Liver (tissue), 3 donors: ENCODE measurements at regions not wholly inside any gene's neighbourhood (a gene's known extent, or its start where the extent isn't known, plus 50 kb on each side); places are given as distances from the start of the nearest gene placed in this dataset.

Source experiments
- HNF4A ChIP-seq, 2 donors: conservative IDR thresholded peaks; 2 replicates each; pipeline ENCODE4 v1.6.1; 2016; ENCODE audit warnings: antibody characterized with exemption in 2 of 2, mild to moderate bottlenecking in 2 of 2
- RXRA ChIP-seq, 2 donors: IDR thresholded peaks; 2 replicates each; pipeline ENCODE4 v1.6.1; 2017 to 2018; ENCODE audit warnings: antibody characterized with exemption in 2 of 2, mild to moderate bottlenecking in 1 of 2
- TF ChIP-seq, protein P1 (sequence below): fragments of 150-350 bp; IDR thresholded peaks from 2 replicates; pipeline ENCODE4 v1.5.1; 2017; ENCODE audit warnings: improper control_type of control experiment, low read depth, low read length; ENCODE audit not compliant: missing input control
- TF ChIP-seq, protein P2 (sequence below): IDR thresholded peaks from 2 replicates; pipeline ENCODE4 v1.6.1; 2016; ENCODE audit warnings: antibody characterized with exemption
- donor health status: healthy.
- donor health status: healthy.

DNA sequence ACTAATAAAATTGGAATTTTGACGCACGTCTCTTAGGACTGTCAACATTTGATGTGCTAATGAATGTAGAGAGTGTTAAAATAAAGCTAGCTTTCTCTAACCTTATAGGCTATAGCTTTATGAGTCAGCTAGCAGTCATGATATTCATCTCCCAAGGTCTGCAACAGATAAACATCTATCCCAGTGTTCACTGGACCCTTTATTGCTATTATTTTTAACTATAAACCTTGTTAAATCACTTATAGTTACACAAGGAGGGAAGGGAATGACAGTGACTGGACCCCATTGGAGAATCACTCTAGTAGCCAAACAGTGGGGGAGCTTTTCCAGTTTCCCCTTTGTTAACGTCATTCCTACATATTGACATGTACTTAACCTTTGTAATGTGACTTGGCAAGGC is 67.9 kb upstream of the SHISA3 start:
- TF ChIP-seq, protein P1, sequence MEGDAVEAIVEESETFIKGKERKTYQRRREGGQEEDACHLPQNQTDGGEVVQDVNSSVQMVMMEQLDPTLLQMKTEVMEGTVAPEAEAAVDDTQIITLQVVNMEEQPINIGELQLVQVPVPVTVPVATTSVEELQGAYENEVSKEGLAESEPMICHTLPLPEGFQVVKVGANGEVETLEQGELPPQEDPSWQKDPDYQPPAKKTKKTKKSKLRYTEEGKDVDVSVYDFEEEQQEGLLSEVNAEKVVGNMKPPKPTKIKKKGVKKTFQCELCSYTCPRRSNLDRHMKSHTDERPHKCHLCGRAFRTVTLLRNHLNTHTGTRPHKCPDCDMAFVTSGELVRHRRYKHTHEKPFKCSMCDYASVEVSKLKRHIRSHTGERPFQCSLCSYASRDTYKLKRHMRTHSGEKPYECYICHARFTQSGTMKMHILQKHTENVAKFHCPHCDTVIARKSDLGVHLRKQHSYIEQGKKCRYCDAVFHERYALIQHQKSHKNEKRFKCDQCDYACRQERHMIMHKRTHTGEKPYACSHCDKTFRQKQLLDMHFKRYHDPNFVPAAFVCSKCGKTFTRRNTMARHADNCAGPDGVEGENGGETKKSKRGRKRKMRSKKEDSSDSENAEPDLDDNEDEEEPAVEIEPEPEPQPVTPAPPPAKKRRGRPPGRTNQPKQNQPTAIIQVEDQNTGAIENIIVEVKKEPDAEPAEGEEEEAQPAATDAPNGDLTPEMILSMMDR = no peak
- TF ChIP-seq HNF4A (conservative IDR thresholded peaks at IDR 0.05) = no peak
- TF ChIP-seq RXRA (IDR thresholded peaks at IDR 0.05) = no peak
- TF ChIP-seq, protein P2, sequence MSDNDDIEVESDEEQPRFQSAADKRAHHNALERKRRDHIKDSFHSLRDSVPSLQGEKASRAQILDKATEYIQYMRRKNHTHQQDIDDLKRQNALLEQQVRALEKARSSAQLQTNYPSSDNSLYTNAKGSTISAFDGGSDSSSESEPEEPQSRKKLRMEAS = no peak
